Panc1 (cell line): ENCODE measurements at regions not wholly inside any gene's neighbourhood (a gene's known extent, or its start where the extent isn't known, plus 50 kb on each side); places are given as distances from the start of the nearest gene placed in this dataset.

Source experiments
- CTCF ChIP-seq: fragments of 450-650 bp; IDR thresholded peaks from 2 replicates; pipeline ENCODE4 v1.5.1; 2017; ENCODE audit warnings: mild to moderate bottlenecking
- POLR2AphosphoS5 ChIP-seq: IDR thresholded peaks from 2 replicates; pipeline ENCODE4 v1.6.1; 2012; ENCODE audit warnings: mild to moderate bottlenecking, low read depth, low read length, moderate library complexity
- SIN3A ChIP-seq: IDR thresholded peaks from 2 replicates; pipeline ENCODE4 v1.6.1; 2012; ENCODE audit warnings: low read depth, mild to moderate bottlenecking, low read length, moderate library complexity, borderline replicate concordance; ENCODE audit not compliant: insufficient read depth
- TCF7L2 ChIP-seq: IDR thresholded peaks from 2 replicates; pipeline ENCODE4 v1.6.1; 2011; ENCODE audit warnings: mild to moderate bottlenecking, low read depth, low read length, inconsistent platforms
- TF ChIP-seq, protein P1 (sequence below), 2 experiments: IDR thresholded peaks; 2 replicates each; pipeline ENCODE4 v1.6.1; 2011 to 2012; ENCODE audit warnings: low read depth in 2 of 2, control low read depth in 1 of 2, low read length in 1 of 2, mild to moderate bottlenecking in 1 of 2, moderate library complexity in 1 of 2; ENCODE audit not compliant: insufficient read depth in 1 of 2

DNA sequence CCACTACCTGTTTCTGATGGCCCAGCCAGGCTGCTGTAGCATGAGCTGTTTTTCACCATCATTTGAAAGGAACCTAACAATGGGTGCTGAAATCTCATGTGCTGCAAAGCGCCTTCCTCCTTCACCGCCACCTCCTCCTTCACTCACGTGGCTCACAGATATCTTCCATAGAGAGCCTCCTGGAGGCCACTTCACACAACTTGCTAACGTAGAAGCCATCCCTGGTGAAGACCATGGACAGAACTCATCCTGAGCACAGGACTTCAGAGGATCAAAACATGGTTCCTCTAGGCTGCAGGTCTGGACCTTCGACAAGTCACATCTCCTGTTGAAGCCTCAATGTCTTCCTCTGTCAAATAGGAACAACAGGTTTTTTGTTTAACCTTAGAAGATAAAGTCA is 155.5 kb upstream of the RAD23B start:
- TF ChIP-seq CTCF, result no peak
- no peak for TF ChIP-seq POLR2AphosphoS5
- no peak for TF ChIP-seq SIN3A
- TF ChIP-seq, protein P1, sequence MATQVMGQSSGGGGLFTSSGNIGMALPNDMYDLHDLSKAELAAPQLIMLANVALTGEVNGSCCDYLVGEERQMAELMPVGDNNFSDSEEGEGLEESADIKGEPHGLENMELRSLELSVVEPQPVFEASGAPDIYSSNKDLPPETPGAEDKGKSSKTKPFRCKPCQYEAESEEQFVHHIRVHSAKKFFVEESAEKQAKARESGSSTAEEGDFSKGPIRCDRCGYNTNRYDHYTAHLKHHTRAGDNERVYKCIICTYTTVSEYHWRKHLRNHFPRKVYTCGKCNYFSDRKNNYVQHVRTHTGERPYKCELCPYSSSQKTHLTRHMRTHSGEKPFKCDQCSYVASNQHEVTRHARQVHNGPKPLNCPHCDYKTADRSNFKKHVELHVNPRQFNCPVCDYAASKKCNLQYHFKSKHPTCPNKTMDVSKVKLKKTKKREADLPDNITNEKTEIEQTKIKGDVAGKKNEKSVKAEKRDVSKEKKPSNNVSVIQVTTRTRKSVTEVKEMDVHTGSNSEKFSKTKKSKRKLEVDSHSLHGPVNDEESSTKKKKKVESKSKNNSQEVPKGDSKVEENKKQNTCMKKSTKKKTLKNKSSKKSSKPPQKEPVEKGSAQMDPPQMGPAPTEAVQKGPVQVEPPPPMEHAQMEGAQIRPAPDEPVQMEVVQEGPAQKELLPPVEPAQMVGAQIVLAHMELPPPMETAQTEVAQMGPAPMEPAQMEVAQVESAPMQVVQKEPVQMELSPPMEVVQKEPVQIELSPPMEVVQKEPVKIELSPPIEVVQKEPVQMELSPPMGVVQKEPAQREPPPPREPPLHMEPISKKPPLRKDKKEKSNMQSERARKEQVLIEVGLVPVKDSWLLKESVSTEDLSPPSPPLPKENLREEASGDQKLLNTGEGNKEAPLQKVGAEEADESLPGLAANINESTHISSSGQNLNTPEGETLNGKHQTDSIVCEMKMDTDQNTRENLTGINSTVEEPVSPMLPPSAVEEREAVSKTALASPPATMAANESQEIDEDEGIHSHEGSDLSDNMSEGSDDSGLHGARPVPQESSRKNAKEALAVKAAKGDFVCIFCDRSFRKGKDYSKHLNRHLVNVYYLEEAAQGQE (IDR thresholded peaks at IDR 0.05; ENCODE audit: insufficient read depth in 1 of 2, low read depth in 2 of 2, low read length in 1 of 2), result no peak
- TF ChIP-seq TCF7L2, result no peak
